Astrocyte of the hippocampus (primary cell): ENCODE measurements at regions not wholly inside any gene's neighbourhood (a gene's known extent, or its start where the extent isn't known, plus 50 kb on each side); places are given as distances from the start of the nearest gene placed in this dataset.
"Not testable (repeated sequence)": the region's sequence is repeated elsewhere in the genome, so short reads cannot be mapped to it uniquely, and the experiment has no call there.

Experiments used
- DNase-seq: peaks from one replicate; pipeline ENCODE4 v3.0.0; 2011; ENCODE audit warnings: low read depth, low spot score

- DNase-seq: not testable (repeated sequence)
These were observed 456.5 kb upstream of the NETO1 start for GRCh38 chr18:73324187-73324831.

- peak; percentile 41 for DNase-seq
These were observed 451.1 kb upstream of the NETO1 start for GRCh38 chr18:73318739-73319479.

DNA sequence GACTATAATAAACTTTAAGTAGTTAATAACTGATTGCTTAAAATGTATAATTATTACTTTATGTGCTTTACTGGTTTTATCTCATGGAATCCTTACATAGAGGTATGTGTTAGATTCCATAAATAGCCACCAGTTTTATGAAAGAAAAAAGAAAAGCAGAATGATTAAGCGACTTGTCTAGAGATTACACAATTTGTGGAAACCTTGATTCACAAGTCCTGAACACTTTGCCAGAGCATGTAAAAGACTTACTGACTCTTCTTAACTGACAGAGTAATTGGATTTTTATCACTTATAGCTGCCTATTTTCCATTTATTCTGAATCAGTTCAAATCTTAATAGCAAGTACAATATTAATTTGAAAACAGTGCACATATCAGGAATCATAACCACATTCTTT is 448.7 kb upstream of the NETO1 start:
- DNase-seq: peak; percentile 11

DNA sequence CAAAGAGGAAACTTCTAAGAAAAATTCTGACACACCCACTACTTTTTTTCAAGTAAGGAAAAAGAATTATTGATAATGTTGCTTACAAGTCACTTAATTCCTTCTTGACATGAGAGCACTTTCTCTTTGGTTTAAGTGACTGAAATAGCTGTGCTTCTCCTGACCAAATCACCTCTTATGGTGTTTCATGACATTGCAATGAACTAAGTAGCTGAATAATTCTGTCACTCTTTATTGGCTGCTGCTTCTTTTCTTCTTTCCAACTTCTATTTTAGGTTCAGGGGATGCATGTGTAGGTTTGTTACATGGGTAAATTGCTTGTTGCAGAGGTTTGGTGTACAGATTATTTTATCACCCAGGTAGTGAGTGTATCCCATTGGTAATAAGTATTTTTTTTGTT is 447.6 kb upstream of the NETO1 start:
- no peak for DNase-seq

DNA sequence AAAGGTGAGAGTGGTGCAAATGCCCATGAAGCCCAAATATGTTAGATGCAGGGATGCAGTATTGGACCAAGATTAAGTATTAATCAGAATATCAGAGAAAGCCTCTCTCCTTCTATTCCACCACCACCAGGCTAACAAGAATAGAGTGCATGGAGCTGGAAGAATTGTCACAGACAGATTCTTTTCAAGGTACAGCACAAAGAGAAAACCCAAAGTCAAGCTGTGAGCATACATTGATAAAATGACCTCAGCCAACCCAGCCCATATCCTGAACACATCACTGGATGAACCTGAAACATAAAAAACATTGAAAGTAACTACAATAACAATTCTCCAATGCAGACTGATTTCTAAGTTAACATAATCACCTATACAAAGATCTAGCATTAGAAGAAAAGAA is 445.7 kb upstream of the NETO1 start:
- no peak for DNase-seq

DNA sequence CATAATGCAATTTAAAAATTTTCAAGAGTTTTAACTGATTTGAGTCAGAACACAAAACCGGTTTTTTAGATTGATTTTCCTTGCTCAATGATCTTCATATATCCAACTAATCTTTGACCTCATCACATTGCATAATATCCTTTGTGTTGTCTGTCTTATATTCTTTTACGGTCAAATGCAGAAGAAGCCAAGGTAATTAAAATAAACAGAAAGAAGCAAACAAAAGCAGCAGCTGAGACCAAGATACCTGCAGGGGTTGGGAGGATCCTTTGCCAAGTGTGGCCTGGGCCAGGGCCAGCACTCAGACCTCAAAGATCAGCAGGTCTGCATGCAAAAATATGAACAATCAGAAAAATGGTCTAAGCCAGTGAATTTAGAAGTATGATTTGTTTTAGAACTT is 428.9 kb upstream of the NETO1 start:
- DNase-seq: peak; percentile 16

- DNase-seq: no peak
These were observed 424.4 kb upstream of the NETO1 start for GRCh38 chr18:73292156-73292555.

DNA sequence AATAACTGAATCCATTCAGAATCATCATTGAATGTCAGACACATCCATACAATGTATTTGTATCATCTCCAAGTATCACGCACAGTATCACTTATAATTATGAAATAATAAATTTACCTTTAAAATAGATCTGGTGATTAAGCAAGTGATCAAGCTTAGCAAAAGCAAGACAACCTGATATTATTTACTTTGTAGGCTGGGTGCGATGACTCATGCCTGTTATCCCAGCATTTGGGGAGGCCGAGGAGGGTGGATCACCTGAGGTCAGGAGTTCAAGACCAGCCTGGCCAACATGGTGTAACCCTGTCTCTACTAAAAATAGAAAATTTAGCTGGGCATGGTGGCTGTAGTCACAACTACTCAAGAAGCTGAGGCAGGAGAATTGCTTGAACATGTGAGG is 421.0 kb upstream of the NETO1 start:
- no peak for DNase-seq

DNA sequence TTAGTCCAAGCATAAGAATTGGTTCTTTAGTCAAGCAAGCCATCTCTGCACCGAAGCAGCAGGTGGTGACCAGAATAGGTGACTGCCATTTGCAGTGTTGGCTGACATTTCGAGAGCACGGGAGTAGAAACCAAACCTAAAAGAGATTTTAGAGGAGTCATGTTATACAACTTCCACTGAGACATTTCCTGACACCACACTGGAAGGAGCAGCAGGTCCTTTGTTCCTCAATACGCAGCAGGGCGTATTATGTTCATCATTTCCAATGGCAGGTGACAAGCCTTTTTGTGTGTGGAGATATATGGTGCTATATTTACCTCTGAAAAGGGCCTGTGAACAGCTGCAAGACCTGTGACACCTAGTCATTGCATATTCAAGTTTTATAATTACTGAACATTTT is 418.8 kb upstream of the NETO1 start:
- no peak for DNase-seq

DNA sequence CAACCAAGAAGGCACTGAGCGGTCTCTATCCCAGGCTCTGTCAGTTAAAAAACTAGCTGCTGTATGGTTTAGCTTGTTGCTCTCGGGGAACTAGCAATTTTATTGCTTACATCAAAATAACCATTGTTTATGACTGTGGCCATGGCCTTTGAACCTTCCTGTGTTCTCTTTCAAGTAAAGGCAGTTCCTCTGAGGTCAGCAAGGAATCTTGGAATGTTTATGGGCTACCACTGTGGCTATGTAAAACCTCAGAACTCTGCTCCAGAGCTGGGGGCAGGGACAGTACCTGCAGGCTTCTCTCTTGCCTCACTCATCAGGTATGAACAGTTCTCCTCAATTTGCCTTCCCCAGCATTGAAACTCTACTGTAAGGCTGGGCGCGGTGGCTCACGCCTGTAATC is 416.0 kb upstream of the NETO1 start:
- peak; percentile 83 for DNase-seq

GRCh38 chr18:73283032-73283431 is 415.2 kb upstream of the NETO1 start:
- peak; percentile 3 for DNase-seq

DNA sequence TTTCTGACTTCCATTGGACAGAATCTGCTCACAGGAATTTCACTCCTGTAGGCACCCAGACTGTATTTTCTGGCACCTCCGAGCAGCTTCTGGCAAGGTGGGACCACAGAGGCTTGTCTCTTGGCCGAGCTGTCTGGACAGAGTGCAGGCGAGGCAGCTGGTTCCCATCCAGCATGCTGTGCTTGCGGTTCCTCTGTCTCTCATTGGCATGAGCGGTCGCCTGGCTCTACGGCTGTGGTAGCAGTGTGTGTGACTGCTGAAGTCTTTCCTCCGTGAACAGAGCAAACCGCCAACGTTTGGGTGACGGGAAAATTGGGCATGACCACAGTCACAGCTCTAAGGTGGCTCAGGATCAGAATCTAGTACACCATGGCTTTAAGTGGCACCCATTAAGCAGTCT is 411.7 kb upstream of the NETO1 start:
- no peak for DNase-seq

DNA sequence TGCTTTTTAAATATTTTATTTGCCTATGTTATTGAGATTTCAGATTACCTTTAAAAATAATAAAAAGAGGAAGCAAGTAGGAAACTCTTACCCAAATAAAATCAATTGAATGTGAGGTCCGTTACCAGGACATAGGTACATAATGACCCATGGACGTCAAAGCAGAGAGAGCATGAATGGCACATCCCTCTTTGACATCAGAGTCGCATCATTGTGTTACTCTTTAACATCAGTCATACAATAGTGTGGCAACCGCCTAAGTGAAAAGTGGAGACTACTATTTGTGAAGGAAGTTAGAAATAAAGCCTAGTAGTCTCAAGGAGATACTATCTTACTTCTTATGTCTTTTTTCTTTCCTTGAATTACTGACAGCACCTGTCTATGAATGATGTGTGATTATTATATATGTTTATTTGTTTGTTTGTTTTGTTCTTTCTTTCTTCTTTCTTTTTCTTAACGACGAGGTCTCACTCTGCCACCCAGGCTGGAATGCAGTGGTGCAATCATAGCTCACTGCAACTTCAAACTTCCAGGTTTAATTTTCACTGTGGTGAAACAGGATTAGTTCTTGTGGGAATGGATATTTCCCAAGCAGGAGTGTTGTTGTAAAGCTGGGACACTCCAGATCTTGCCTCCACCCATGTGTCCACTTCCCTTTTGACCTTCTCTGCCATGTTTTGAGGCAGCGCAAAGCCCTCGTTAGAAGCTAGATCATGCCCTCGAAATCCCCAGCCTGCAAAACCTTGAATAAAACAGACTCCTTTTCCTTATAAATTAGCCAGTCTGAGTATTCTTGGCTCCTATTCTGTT is 407.2 kb upstream of the NETO1 start:
- no peak for DNase-seq

GRCh38 chr18:73270920-73271634 is 403.3 kb upstream of the NETO1 start:
- no peak for DNase-seq

DNA sequence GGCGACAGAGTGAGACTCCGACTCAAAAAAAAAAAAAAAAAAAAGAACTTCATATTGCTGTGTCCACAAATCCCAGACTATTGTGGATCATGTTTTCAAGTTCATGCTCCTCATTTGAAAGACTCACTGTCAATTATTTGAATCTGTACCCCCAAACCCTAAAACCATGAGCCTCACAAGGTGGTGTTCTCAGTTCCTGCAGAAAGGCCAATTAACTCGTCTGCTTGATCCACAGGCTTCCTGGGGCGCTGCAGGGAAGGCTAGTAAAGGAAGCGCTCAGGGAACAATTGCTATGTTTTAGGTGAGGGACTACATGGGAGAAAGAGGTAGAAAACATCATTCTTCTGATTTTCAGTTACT is 396.8 kb upstream of the NETO1 start:
- DNase-seq: no peak

DNA sequence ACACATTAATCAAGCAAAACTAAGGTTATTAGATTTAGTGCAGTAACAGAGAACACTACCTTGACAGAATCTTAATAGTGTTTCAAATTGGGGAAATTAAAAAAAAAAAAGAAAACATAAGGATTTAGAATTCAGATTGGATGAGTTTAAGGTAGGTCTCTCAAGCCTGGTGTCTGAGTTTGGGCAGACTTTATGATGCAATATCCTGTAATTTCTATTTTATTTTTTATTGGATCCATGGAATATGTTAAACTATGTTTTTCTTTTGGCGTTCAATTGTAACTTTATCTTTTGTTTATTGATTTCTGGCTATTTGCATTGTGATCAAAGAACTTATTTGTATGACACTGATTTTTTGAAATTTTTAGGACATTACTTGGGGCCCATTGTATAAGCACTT is 394.1 kb upstream of the NETO1 start:
- no peak for DNase-seq

DNA sequence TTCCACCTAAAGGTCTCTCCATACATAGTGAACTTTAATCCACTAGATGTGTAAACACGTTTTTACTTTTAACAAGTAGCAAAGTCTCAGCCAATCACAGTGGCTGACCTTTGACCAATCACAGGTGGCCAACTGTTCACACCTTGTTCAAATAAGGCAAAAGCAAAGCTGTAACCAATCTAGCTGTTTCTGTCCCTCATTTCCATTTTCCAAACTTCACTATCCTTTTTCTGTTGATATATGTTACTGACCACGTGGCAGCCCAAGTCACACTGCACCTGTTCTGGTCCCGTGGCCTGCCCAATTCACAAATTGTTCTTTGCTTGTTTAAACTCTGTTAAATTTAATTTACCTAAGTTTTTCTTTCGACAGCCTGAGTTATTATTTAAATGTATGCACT is 393.5 kb upstream of the NETO1 start:
- no peak for DNase-seq

GRCh38 chr18:73258375-73259087 is 390.7 kb upstream of the NETO1 start:
- DNase-seq: no peak

DNA sequence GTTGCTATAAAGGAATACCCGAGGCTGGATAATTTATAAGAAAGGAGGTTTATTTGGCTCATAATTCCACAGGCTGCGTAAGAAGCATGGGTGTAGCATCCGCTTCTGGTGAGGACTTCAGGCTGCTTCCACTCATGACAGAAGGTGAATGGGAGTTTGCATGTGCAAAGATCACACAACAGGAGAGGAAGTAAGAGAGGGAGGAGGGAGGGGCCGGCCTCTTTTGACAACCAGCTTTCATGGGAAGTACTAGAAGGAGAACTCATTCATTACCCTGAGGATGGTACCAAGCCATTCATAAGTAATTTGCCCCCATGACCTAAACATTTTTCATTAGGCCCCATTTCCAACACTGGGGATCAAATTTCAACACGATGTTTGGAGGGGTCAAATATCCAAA is 386.8 kb upstream of the NETO1 start:
- no peak for DNase-seq

GRCh38 chr18:73249030-73249429 is 381.2 kb upstream of the NETO1 start:
- DNase-seq: peak; percentile 2

DNA sequence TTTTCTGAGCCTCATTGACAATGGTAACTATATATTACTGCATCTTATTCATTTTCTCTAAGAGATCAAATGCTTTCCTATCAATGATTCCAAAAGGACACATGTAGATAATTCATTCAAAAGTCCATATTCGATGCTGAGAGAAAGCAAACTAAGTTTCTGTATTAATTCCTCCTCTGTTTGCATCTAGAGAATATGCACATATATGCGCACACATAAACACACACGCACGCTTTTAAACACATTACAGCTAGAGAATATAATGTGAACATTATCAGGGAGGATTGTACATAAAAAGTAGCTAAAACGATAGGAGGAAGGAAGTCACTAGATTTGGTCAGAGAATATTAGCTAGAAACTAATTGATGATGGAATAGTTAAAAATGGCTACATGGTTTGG is 379.0 kb upstream of the NETO1 start:
- no peak for DNase-seq

DNA sequence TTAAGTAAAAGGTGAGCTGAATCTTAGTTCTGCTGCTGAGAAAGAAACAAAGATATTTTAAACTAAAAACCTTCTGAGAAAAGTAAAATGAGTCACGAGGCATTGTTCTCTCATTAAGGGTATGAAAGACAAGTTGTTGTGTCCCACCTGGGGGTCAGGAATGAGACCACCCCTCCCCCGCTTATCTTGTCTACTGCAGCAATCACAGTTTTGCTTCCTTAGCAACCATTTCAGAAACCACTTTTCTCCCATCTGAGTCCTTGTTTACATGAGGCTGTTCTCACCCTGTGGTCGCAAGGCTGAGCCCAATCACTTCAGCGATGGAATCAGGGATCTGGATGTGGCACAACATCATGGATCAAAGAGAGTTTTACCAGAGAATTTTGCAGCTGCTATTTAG is 377.6 kb upstream of the NETO1 start:
- no peak for DNase-seq
